ENCODE measurements at regions not wholly inside any gene's neighbourhood (a gene's known extent, or its start where the extent isn't known, plus 50 kb on each side); places are given as distances from the start of the nearest gene placed in this dataset.

DNA sequence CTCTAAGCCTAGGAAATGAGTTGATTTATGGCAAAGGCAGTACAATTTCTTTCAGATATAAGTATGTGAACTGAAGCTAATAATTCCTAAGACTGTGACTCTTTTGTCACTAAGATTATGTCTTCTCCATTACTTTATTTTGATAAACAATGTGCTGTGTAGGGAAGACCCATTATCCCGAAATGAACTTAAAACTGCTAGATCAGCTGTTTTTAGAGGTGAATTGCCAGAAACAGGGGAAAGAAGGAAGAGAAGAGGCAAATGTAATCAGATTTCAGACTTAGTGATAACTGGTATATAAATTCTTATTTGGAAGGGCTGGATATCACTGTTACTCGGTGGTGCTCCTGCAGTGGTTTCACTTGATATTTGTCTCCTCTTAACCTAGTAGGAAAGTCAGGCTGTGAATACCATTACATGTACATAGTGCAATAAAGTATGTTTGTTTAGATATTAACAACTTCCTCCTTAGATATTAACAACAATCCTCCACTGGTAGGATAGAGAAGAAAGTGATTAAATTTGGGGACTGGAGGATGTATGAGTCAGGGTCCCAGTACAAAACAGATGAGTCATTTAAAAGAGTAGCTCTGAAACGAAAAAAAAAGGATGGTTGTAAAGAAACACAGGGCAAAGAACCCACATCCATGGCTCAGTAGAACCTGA, 338.5 kb upstream of the KCNH8 start:
- TF ChIP-seq, protein P1, sequence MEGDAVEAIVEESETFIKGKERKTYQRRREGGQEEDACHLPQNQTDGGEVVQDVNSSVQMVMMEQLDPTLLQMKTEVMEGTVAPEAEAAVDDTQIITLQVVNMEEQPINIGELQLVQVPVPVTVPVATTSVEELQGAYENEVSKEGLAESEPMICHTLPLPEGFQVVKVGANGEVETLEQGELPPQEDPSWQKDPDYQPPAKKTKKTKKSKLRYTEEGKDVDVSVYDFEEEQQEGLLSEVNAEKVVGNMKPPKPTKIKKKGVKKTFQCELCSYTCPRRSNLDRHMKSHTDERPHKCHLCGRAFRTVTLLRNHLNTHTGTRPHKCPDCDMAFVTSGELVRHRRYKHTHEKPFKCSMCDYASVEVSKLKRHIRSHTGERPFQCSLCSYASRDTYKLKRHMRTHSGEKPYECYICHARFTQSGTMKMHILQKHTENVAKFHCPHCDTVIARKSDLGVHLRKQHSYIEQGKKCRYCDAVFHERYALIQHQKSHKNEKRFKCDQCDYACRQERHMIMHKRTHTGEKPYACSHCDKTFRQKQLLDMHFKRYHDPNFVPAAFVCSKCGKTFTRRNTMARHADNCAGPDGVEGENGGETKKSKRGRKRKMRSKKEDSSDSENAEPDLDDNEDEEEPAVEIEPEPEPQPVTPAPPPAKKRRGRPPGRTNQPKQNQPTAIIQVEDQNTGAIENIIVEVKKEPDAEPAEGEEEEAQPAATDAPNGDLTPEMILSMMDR (IDR thresholded peaks at IDR 0.05) = no peak
- no peak for TF ChIP-seq POLR2A (IDR thresholded peaks at IDR 0.05)

All from adrenal gland (tissue), 5 donors.